CD14-positive monocyte (primary cell): ENCODE measurements at regions not wholly inside any gene's neighbourhood (a gene's known extent, or its start where the extent isn't known, plus 50 kb on each side); places are given as distances from the start of the nearest gene placed in this dataset.

ENCODE experiments used
- DNase-seq, 3 donors: peaks; one replicate each; pipeline ENCODE4 v3.0.0-alpha.2; 2011 to 2022
- H2AFZ ChIP-seq: 2 replicates; pipeline ENCODE4 v1.6.0; 2012; ENCODE audit warnings: mild to moderate bottlenecking, low read depth, low read length, inconsistent platforms; ENCODE audit not compliant: insufficient read depth, poor library complexity, severe bottlenecking
- H3K27ac ChIP-seq, 2 donors: 1 replicate in 1 of 2; 2 replicates in 1 of 2; pipeline ENCODE4 v1.5.1; 2012 to 2013; ENCODE audit warnings: low read length in 2 of 2, control low read depth in 1 of 2, inconsistent platforms in 1 of 2, low read depth in 1 of 2, mild to moderate bottlenecking in 1 of 2
- H3K27me3 ChIP-seq, 2 donors: one replicate each; pipeline versions ENCODE4 v1.6.0 to v1.6.1; 2011 to 2013; ENCODE audit warnings: low read length in 2 of 2; ENCODE audit not compliant: control insufficient read depth in 2 of 2, insufficient read depth in 2 of 2
- H3K36me3 ChIP-seq, 2 donors: replicated peaks in 1 of 2; 1 replicate in 1 of 2; 2 replicates in 1 of 2; pipeline versions ENCODE4 v1.5.1 to v1.6.1; 2012 to 2013; ENCODE audit warnings: low read length in 2 of 2, control low read depth in 1 of 2, inconsistent platforms in 1 of 2, mild to moderate bottlenecking in 1 of 2; ENCODE audit not compliant: insufficient read depth in 2 of 2, control insufficient read depth in 1 of 2
- H3K4me1 ChIP-seq, 2 donors: 1 replicate in 1 of 2; 2 replicates in 1 of 2; pipeline versions ENCODE4 v1.5.1 to v1.6.1; 2012 to 2013; ENCODE audit warnings: low read length in 2 of 2, control low read depth in 1 of 2, inconsistent platforms in 1 of 2, mild to moderate bottlenecking in 1 of 2, moderate library complexity in 1 of 2; ENCODE audit not compliant: insufficient read depth in 2 of 2, control insufficient read depth in 1 of 2
- H3K4me2 ChIP-seq: replicated peaks from 2 replicates; pipeline ENCODE3; 2012; ENCODE audit warnings: low read length, moderate library complexity, mild to moderate bottlenecking; ENCODE audit not compliant: poor library complexity, severe bottlenecking; ENCODE audit errors: extremely low read depth
- H3K4me3 ChIP-seq, 3 experiments: fragments of 200-600 bp in 1 of 3; sonication (generic) in 1 of 3; replicated peaks in 1 of 3; 1 replicate in 2 of 3; 2 replicates in 1 of 3; pipeline ENCODE4 v1.5.1; 2011 to 2013; ENCODE audit warnings: low read length in 3 of 3, mild to moderate bottlenecking in 3 of 3, control low read depth in 2 of 3, low read depth in 2 of 3, inconsistent platforms in 1 of 3, moderate library complexity in 1 of 3
- H3K79me2 ChIP-seq: 2 replicates; pipeline ENCODE4 v1.6.0; 2012; ENCODE audit warnings: mild to moderate bottlenecking, control low read depth, inconsistent platforms, low read length, moderate library complexity; ENCODE audit not compliant: insufficient read depth
- H3K9ac ChIP-seq: 2 replicates; pipeline ENCODE4 v1.6.0; 2017; ENCODE audit warnings: low read length, mild to moderate bottlenecking; ENCODE audit not compliant: insufficient read depth, poor library complexity, severe bottlenecking
- H3K9me3 ChIP-seq, 2 donors: replicated peaks in 1 of 2; 1 replicate in 1 of 2; 2 replicates in 1 of 2; pipeline versions ENCODE4 v1.5.1 to v1.6.1; 2012 to 2013; ENCODE audit warnings: low read length in 2 of 2, control low read depth in 1 of 2; ENCODE audit not compliant: control insufficient read depth in 1 of 2, insufficient read depth in 1 of 2
- H4K20me1 ChIP-seq: 2 replicates; pipeline ENCODE4 v1.6.0; 2012; ENCODE audit warnings: mild to moderate bottlenecking, low read length, control low read depth, moderate library complexity; ENCODE audit not compliant: insufficient read depth
- H3K27ac Mint-ChIP-seq, 7 donors: one replicate each; pipeline ENCODE4 v1.8.0; 2020; ENCODE audit warnings: mild to moderate bottlenecking in 7 of 7, mixed read lengths in 7 of 7, moderate library complexity in 6 of 7, inconsistent platforms in 2 of 7
- H3K27me3 Mint-ChIP-seq, 3 donors: one replicate each; pipeline ENCODE4 v1.8.0; 2021 to 2022; ENCODE audit warnings: low read depth in 3 of 3, mild to moderate bottlenecking in 3 of 3, mixed read lengths in 3 of 3, moderate library complexity in 3 of 3, inconsistent platforms in 1 of 3
- H3K36me3 Mint-ChIP-seq, 2 donors: one replicate each; pipeline ENCODE4 v1.8.0; 2020; ENCODE audit warnings: mixed read lengths in 2 of 2, inconsistent platforms in 1 of 2, mild to moderate bottlenecking in 1 of 2
- H3K4me1 Mint-ChIP-seq: one replicate; pipeline ENCODE4 v1.8.0; 2020; ENCODE audit warnings: mild to moderate bottlenecking, mixed read lengths
- H3K4me3 Mint-ChIP-seq, 2 donors: one replicate each; pipeline ENCODE4 v1.8.0; 2020; ENCODE audit warnings: mild to moderate bottlenecking in 2 of 2, mixed read lengths in 2 of 2, moderate library complexity in 1 of 2
- H3K9me3 Mint-ChIP-seq, 7 donors: one replicate each; pipeline ENCODE4 v1.8.0; 2020 to 2022; ENCODE audit warnings: mixed read lengths in 7 of 7, mild to moderate bottlenecking in 6 of 7, moderate library complexity in 6 of 7, inconsistent platforms in 2 of 7
- WGBS: methylation state at CpG from one replicate; pipeline ENCODE4 v1.1.5; 2013; ENCODE audit warnings: missing lambda C conversion rate; ENCODE audit not compliant: insufficient coverage; 5-methylcytosine and 5-hydroxymethylcytosine counted together
- intact Hi-C, 2 donors: fragments of 100-400 bp; cut with micrococcal nuclease; formaldehyde crosslinking; loops; one replicate each; pipeline versions ENCODE4 v1.15.0 to v1.15.1; 2023
- TF ChIP-seq, protein P1 (sequence below): fragments of 200-600 bp; IDR thresholded peaks from one replicate; pipeline ENCODE4 v1.8.0; 2022; ENCODE audit warnings: antibody characterized with exemption, mild to moderate bottlenecking

GRCh38 chr2:220904015-220904414, 668.1 kb downstream of the EPHA4 start:
- Histone ChIP-seq H3K36me3 (no peaks in the 10 kb centered on the region), H4K20me1 (no peaks in the 10 kb centered on the region), H3K4me1 (no peaks in the 10 kb centered on the region), H3K9ac (no peak overlapping the region), H3K4me2 (no peak overlapping the region), H3K79me2 (no peaks in the 10 kb centered on the region), H2AFZ (no peak overlapping the region), H3K27me3 (no peaks in the 10 kb centered on the region), H3K4me3 (no peak overlapping the region), H3K9me3 (no peaks in the 10 kb centered on the region), H3K27ac (no peak overlapping the region)
- WGBS: 92% methylated on average over 2 of the region's 2 CpGs
- Mint-ChIP-seq H3K4me3 (no peak overlapping the region), H3K4me1 (no peaks in the 10 kb centered on the region), H3K9me3 (peaks cover 0 to 4% (median 0%) of the 10 kb centered on the region in 7 donors), H3K36me3 (no peaks in the 10 kb centered on the region), H3K27me3 (no peaks in the 10 kb centered on the region), H3K27ac (no peak overlapping the region)
- intact Hi-C loops: no loop called here
- TF ChIP-seq, protein P1, sequence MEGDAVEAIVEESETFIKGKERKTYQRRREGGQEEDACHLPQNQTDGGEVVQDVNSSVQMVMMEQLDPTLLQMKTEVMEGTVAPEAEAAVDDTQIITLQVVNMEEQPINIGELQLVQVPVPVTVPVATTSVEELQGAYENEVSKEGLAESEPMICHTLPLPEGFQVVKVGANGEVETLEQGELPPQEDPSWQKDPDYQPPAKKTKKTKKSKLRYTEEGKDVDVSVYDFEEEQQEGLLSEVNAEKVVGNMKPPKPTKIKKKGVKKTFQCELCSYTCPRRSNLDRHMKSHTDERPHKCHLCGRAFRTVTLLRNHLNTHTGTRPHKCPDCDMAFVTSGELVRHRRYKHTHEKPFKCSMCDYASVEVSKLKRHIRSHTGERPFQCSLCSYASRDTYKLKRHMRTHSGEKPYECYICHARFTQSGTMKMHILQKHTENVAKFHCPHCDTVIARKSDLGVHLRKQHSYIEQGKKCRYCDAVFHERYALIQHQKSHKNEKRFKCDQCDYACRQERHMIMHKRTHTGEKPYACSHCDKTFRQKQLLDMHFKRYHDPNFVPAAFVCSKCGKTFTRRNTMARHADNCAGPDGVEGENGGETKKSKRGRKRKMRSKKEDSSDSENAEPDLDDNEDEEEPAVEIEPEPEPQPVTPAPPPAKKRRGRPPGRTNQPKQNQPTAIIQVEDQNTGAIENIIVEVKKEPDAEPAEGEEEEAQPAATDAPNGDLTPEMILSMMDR: no peak
- DNase-seq: no peak

DNA sequence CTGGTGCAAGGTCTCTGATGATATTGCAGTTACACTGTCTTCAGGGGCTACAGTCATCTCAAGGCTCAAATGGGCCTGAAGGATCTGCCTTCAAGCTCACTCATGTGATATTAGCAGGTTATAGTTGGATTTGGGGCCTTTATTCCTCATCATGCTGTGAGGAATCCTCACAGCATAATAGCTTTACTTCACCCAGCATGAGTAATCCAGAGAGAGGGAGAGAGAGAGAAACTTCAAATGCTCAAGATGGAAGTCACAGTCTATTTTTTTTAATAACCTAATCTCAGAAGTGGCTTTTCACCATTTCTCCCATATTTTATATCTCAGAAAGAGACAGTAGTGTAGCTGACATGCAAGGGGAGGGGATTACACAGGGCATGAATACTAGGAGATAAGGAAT, 658.7 kb downstream of the EPHA4 start:
- H3K4me3 ChIP-seq: no peak overlapping the region
- peaks cover 0 to 2% of the 10 kb centered on the region in 2 donors for H3K9me3 ChIP-seq
- no peak overlapping the region for H3K4me3 Mint-ChIP-seq
- TF ChIP-seq, protein P1: no peak
- intact Hi-C loops: no loop called here
- no peak overlapping the region for H3K9ac ChIP-seq
- no peaks in the 10 kb centered on the region for H3K27me3 ChIP-seq
- no peaks in the 10 kb centered on the region for H3K36me3 ChIP-seq
- H3K79me2 ChIP-seq: no peaks in the 10 kb centered on the region
- no peaks in the 10 kb centered on the region for H3K4me1 Mint-ChIP-seq
- H3K36me3 Mint-ChIP-seq: no peaks in the 10 kb centered on the region
- H3K4me1 ChIP-seq: no peaks in the 10 kb centered on the region
- H3K27ac Mint-ChIP-seq: peak overlapping the region in 1 of 7 donors; percentile 14
- H2AFZ ChIP-seq: no peak overlapping the region
- no peaks in the 10 kb centered on the region for H3K27me3 Mint-ChIP-seq
- DNase-seq: no peak
- peaks cover 1 to 6% (median 4%) of the 10 kb centered on the region in 7 donors for H3K9me3 Mint-ChIP-seq
- H4K20me1 ChIP-seq: no peaks in the 10 kb centered on the region
- no peak overlapping the region for H3K4me2 ChIP-seq
- no peak overlapping the region for H3K27ac ChIP-seq
